ENCODE measurements at regions not wholly inside any gene's neighbourhood (a gene's known extent, or its start where the extent isn't known, plus 50 kb on each side); places are given as distances from the start of the nearest gene placed in this dataset.

GRCh38 chr5:92962752-92963151 lies 618.3 kb downstream of the NR2F1-AS1 start:
- Histone ChIP-seq H3K36me3 (ENCODE audit: low read depth) (no peaks in the 10 kb centered on the region), H3K4me1 (ENCODE audit: low read depth) (no peaks in the 10 kb centered on the region), H3K9me3 (no peaks in the 10 kb centered on the region), H3K4me3 (no peak overlapping the region)
- TF ChIP-seq CTCF (IDR thresholded peaks at IDR 0.05) = no peak
- ATAC-seq (no peak), DNase-seq (no peak)
- intact Hi-C loops (cut with DNase I, micrococcal nuclease) = no loop called here

DNA sequence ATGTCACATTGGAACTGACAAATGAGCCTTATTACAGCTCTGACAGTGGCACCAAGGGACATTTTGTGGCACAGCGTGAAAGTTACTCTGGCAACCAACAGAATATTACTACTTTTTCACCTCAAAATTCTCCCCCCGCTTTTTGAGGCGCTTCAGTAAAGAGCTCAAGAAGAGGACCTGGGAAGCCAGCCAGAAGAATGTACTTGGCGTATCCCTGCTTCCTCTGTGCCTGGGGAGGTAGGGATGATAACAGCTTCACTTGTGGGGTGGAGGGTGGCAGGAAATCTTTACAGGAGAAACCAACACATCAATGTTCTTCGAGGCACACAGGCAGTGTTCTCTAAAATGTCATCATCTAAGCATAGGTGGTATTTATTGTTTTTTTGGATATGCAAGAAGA lies 624.1 kb downstream of the NR2F1-AS1 start:
- no peaks in the 10 kb centered on the region for H3K4me1 ChIP-seq (ENCODE audit: low read depth)
- DNase-seq = no peak
- intact Hi-C loops (cut with DNase I, micrococcal nuclease) = no loop called here
- no peak for ATAC-seq
- H3K4me3 ChIP-seq = no peak overlapping the region
- peaks cover 11% of the 10 kb centered on the region for H3K9me3 ChIP-seq
- no peaks in the 10 kb centered on the region for H3K36me3 ChIP-seq (ENCODE audit: low read depth)
- TF ChIP-seq CTCF (IDR thresholded peaks at IDR 0.05) = no peak

- Histone ChIP-seq H3K4me3 (no peak overlapping the region), H3K4me1 (ENCODE audit: low read depth) (no peaks in the 10 kb centered on the region), H3K9me3 (peaks cover 21% of the 10 kb centered on the region), H3K36me3 (ENCODE audit: low read depth) (no peaks in the 10 kb centered on the region)
- no peak for TF ChIP-seq CTCF (IDR thresholded peaks at IDR 0.05)
- ATAC-seq (no peak), DNase-seq (no peak)
- intact Hi-C loops (cut with DNase I, micrococcal nuclease) = no loop called here
Measured at GRCh38 chr5:92952243-92952642, 628.8 kb downstream of the NR2F1-AS1 start.

GRCh38 chr5:92951746-92952145 lies 629.3 kb downstream of the NR2F1-AS1 start:
- H3K4me3 ChIP-seq = no peak overlapping the region
- H3K9me3 ChIP-seq = peaks cover 21% of the 10 kb centered on the region
- ATAC-seq = no peak
- intact Hi-C loops (cut with DNase I, micrococcal nuclease) = no loop called here
- no peaks in the 10 kb centered on the region for H3K36me3 ChIP-seq (ENCODE audit: low read depth)
- no peak for TF ChIP-seq CTCF (IDR thresholded peaks at IDR 0.05)
- no peak for DNase-seq
- no peaks in the 10 kb centered on the region for H3K4me1 ChIP-seq (ENCODE audit: low read depth)

DNA sequence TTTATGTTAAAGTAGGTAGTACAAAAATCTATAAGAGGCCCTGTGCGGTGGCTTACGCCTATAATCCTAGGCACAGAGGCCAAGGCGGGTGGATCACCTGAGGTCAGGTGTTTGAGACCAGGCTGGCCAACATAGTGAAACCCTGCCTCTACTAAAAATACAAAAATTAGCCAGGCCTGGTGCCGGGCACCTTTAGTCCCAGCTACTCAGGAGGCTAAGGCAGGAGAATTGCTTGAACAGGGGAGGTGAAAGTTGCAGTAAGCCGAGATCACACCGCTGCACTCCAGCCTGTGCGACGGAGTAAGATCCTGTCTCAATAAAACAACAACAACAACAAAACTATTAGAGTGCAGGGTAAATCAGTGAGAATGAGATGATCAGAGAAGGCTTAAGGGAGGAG lies 634.5 kb downstream of the NR2F1-AS1 start:
- ATAC-seq = no peak
- DNase-seq = no peak
- no peak for TF ChIP-seq CTCF (IDR thresholded peaks at IDR 0.05)
- no peaks in the 10 kb centered on the region for H3K4me1 ChIP-seq (ENCODE audit: low read depth)
- no peak overlapping the region for H3K4me3 ChIP-seq
- intact Hi-C loops (cut with DNase I, micrococcal nuclease) = no loop called here
- no peaks in the 10 kb centered on the region for H3K36me3 ChIP-seq (ENCODE audit: low read depth)
- peaks cover 7% of the 10 kb centered on the region for H3K9me3 ChIP-seq

DNA sequence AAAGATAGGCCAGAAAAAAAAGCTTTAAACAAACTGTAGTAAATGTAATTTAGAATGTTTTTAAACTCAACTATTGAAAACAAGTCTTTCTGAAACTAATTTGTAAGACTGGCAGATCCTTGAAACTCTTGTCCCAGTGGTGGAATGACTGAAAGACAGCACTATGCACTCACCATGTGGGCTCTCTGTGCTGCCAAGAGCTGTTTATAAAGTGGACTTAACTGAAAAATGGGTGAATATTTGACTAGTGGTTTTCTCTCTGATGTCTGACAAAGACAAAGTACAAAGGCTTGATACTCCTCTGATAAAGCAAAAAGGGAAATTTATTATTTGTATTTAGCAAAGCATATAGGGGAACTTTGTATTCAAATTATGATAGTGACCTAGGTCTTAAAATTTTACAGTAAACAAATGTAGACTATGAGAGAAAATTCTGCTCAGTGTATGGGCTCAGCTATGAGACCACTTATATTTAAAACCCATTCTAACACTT lies 635.4 kb downstream of the NR2F1-AS1 start:
- intact Hi-C loops (cut with DNase I, micrococcal nuclease) = no loop called here

More for the DNA sequence above, 635.4 kb downstream of the NR2F1-AS1 start:
- Histone ChIP-seq H3K4me3 (no peak overlapping the region), H3K36me3 (ENCODE audit: low read depth) (no peaks in the 10 kb centered on the region), H3K4me1 (ENCODE audit: low read depth) (no peaks in the 10 kb centered on the region), H3K9me3 (peaks cover under 1% of the 10 kb centered on the region)
- DNase-seq (no peak), ATAC-seq (no peak)
- no peak for TF ChIP-seq CTCF (IDR thresholded peaks at IDR 0.05)

Measured in mucosa of descending colon (tissue), 3 donors.